EL (cell line): ENCODE measurements at regions not wholly inside any gene's neighbourhood (a gene's known extent, or its start where the extent isn't known, plus 50 kb on each side); places are given as distances from the start of the nearest gene placed in this dataset.
A peak's percentile ranks its signal among the peaks of the same experiment; 100 is the strongest.

Experiments
- DNase-seq: peaks from one replicate; pipeline ENCODE4 v3.0.0-alpha.2; 2016

GRCh38 chr20:58138395-58138794 is 90.1 kb downstream of the ANKRD60 start:
- no peak for DNase-seq

DNA sequence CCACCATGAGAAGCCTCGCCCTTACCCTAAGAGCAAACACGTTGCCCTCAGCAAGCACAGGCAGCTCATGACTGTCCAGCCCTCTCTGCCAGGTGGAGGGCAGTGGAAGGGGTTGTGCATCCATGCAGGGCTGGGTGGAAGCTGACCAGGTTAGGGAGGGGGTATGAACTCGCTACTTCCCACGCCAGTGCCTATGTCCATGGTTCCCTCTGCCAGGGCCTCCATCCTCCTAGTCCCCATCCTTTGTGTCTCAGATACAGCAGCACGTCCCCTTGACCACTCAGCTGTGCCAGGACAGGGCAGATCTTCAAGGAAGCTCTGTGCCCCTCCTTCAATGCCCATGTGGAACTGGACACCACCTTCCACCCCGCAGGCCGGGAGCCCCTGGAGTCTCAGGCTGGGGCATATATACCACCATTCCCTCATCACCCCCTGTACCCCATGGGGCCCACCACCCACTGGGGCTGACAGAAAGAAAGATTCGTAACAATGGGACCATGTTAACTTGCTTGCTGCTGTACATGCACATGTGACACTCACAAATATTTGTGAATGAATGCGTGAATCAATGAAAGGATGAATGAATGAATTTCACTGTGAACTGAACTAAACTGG is 90.7 kb downstream of the ANKRD60 start:
- DNase-seq, result no peak

- no peak for DNase-seq
Observed at GRCh38 chr20:58137236-58137635, 91.2 kb downstream of the ANKRD60 start.

DNA sequence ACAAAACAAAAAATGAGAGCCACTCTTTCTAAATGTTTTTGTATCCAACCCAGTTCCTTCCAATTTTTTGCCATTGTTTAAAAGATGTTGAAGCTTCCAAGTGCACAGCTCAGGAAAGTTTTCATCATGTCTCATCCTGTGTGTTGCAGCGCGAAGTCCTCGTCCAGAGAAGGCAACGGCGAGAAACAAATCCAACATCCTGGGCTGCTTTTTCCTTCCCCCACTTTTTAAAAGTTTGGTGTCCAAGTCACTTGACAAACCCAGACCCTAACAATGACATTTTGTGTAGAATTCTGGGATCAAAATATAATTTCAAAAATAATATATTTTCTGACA is 92.3 kb downstream of the ANKRD60 start:
- DNase-seq, result no peak

DNA sequence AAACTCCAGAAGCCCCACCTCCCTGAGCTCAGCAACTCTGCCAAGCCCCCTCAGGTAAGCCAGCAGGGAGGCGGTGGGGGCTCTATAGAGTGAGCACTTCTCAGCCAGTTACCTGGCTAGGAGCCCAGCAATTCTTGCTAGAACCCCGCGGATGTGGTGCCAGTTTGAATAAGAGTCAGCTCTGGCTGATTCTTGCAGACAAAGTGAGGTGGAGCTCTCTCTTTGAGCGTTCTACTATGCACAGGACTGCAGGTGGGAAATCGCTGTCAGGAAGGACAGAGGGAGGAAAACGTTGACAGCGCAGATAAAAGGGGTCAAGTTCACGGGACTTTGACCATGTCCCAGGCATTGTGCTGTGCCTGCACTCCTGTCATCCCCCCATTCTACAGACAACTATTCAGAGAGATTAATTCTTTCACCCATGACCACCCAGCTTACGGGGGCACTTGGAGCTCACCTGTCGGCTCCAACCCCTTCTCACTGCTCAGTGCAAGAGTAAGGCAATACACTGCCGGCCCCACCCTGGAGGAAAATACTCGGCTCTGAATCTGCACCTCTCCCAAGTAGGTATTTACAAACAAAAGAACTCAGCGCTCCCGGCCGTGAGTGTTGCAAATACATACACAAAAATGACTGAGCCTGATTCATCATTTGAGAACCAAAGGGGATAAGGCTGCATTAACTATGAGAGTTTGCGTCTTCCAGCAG is 92.9 kb downstream of the ANKRD60 start:
- DNase-seq, result no peak

GRCh38 chr20:58133020-58133808 is 95.2 kb downstream of the ANKRD60 start:
- peak; percentile 8 for DNase-seq

- DNase-seq, result peak; percentile 63
Observed at GRCh38 chr20:58131551-58132142, 96.8 kb downstream of the ANKRD60 start.

GRCh38 chr20:58131151-58131550 is 97.3 kb downstream of the ANKRD60 start:
- peak; percentile 18 for DNase-seq

DNA sequence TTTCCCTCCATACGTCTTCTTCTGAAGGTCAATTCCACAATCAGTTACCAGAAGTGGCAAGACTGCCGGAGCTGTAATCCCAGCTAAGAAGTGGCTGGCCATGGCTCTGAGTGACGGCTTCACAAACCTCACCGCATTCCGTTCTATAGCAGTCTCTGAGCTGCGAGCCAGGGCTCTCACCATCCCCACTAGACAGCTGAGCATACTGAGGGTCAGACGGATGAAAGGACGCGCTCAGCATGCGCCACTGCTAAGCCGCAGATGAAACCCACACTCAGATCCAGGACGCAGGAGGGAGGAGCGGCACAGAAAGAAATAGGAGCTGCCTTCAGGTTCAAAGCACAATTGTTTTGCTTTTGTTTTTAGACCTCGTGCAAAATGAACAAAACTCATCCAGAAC is 97.9 kb downstream of the ANKRD60 start:
- no peak for DNase-seq

DNA sequence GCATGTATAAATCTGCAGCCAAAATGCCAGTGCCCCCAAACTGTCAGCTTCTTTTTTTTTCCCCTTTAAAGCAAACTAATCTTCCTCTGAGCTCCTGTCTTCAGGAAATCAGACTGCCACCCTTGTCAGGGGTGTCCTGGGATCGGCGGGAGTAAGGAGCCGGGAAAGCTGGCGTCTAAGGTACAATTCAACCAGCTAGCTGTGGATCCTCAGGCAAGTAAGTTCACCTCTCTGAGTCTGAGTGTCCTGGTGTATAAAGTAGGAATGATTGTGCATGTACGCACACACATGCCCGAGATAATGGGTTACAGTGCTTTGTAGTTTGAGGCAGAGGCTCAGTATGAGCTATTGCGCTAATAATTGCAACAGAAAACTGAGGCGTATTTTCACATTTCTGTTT is 98.3 kb downstream of the ANKRD60 start:
- no peak for DNase-seq

DNA sequence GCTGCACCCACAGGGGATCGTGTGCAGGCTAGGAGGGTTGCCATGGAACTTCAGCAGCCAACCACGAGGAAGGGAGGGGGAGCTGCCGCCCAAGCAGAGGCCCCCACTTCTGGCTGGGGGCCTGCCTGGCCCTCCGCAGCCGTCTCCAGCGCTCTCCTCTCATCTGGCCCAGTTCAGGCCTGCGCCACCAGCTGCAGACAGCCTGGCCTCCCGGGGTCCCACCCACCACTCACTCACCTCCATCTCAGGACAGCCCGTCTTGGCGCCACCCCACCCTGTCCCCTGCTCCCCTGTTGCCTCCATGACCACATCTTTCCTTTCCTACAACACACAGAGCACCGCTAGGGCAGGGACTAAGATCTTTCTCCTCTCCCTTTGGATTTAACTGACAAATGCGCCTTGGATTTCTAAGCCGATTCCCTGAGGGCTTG is 98.7 kb downstream of the ANKRD60 start:
- no peak for DNase-seq

DNA sequence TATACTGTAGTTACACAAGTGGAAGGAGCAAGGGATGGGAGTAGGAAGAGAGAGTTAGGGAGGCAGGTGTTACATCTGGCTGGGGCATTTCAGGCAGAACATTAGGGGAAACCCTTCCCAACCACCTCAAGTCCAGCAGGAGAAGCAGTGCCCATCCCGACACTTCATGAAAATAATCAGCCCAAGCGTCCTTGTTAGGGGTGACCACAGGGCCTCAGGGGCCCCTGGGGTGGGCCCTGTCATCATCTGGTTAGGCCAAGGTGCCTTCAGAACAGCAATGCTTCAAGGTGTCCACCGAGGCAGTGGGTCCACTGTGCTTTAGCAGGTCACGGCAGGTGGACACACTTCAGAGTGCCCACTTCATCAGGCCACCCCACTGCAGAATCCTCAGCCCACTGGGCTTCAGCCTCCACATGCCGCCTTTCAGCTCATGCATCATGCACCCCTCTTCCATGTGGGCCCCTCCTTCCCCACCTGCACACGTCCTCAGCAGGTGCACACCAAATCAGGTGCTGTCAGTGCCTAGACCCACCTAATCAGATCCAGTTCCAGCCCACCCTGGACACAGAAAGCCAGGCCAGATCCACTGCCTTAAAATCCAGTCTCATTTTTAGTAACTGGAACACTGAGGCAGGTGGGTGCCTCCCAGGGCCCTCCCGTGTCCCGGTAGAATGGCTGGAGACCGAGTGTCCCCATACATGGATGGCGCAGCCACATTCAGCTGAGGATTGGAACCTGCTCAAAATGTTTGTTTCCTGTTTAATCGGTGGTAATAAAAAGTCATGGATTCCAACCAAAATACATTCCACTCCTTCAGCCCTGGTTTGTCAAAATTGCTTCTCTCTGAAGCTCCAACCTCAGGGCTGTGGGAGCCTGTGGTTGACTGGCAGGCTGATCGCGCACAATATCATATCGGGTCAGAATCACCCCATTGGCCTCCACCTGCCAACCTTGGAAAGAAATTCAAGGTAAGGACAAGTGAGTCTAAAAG is 99.5 kb downstream of the ANKRD60 start:
- no peak for DNase-seq

DNA sequence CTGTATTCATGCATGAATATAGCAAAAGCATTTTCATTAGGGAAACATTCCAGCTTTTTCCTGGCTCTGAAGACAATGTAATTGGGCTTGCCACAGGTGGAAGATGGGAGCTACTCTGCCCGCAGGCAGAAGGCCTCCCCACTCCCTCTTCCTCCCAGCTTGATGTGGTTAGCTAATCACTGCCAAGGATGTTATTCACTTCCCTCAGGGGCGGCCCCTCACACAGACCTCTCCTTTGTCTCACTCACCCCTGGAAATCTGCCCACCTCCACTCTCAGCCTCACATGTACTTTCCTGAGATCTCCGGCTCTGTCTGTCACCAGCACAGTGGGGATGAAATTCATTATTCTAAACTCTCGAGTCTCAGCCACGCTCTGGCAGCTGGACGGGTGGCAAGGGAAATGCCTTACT is 100.7 kb downstream of the ANKRD60 start:
- DNase-seq, result peak; percentile 84

DNA sequence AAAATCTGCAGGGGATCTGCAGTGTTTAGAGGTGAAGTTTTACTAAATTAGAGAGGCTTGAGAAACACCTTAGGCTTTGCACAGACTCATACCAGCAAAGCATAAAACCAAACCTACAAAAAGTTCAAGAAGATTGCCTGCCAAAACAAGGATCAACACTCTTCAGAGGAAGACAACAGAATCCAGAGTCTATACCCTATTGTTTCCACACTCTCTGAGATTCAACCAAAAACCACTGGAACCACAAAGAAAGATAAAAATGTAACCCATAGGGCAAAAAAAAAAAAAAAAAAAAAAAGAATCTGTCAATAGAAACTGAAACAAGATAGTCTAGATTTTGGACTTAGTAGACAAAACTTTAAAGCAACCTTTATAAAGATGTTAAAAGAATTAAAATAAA is 102.7 kb downstream of the ANKRD60 start:
- DNase-seq, result no peak

DNA sequence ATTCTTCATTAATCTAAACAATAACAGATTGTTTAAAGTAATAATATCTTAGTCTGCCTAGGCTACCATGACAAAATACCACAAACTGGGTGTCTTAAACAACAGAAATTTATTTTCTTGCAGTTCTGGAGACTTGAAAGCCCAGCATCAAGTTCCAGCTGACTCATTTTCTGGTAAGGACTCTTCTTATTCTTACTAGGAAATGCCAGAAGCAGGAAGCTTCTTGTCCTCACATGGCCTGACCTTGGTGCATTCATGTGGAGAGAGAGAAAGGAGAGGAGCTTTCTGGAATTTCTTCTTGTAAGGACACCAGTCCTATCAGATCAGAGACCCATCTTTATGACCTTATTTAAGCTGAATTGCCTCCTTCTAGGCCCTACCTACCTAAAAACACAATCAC is 110.5 kb downstream of the ANKRD60 start:
- DNase-seq, result peak; percentile 45

- DNase-seq, result no peak
Observed at GRCh38 chr20:58116505-58116904, 111.9 kb downstream of the ANKRD60 start.

DNA sequence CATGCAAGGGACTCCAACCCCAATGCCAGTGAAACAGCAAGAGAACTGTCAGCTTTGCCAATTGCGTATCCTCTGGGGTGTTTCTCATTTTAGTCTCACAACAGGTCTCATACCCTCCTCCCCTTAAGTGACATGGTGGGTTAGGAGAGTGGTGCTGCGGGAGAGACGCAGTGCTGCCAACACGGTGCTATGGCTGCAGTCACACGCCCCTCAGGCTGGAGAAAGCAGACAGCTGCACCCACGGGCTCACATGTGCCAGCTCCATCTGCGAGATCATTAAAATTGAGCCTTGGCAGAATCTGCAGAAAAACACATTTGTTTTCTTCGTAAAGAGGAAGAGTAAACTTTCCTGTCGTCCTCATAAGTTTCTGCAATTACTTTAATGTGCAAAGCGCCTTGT is 114.7 kb downstream of the ANKRD60 start:
- no peak for DNase-seq

GRCh38 chr20:58112017-58112781 is 116.3 kb downstream of the ANKRD60 start:
- DNase-seq, result peak; percentile 84

DNA sequence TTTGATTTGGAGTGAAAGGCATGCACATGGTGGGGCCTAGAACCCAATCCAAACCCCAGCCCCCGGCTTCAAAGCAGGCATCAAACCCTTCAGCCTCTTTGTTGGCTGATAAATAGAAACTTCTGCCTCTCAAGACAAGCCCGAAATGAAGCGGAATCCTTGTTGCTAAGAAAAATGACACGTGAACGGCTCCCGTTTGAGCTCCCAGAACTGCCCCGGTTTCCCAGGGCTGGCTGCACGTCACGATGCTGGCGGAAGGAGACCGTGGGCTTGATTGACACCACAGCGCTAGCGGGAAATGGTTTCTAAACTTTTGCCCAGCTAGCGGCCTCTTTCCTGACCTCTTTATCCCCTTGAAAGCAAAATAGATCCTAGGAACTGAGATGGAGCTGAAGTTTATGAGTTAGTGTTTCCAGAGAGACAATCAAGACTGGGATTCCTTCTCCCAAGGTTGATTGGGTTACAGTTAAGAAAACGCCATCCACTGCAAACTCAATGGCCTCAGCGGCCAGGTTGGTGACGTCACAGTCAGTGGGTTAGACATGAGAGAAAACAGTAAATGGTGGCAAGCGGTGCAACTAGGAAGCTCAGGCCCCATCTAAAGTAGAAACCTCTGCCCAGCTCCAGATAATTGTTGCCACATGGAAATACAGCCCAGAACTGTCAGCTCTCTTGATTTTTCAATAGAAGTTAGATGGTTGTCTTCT is 117.0 kb downstream of the ANKRD60 start:
- no peak for DNase-seq

- DNase-seq, result no peak
Observed at GRCh38 chr20:58109918-58110635, 118.4 kb downstream of the ANKRD60 start.
